GM18951 (cell line): ENCODE measurements at regions not wholly inside any gene's neighbourhood (a gene's known extent, or its start where the extent isn't known, plus 50 kb on each side); places are given as distances from the start of the nearest gene placed in this dataset.
"Not testable (repeated sequence)": the region's sequence is repeated elsewhere in the genome, so short reads cannot be mapped to it uniquely, and the experiment has no call there.

Experiments
- POLR2A ChIP-seq: IDR thresholded peaks from 4 replicates; pipeline ENCODE4 v1.6.1; 2011; ENCODE audit warnings: mild to moderate bottlenecking; ENCODE audit not compliant: insufficient read length, insufficient read depth; ENCODE audit errors: extremely low read depth
- in situ Hi-C: fragments of 300-500 bp; cut with MboI; formaldehyde crosslinking; loops from one replicate; pipeline ENCODE4 v1.12.0; 2022; ENCODE audit warnings: low sequenced_read_pairs, mixed read lengths, inconsistent platforms; ENCODE audit not compliant: unreplicated experiment

DNA sequence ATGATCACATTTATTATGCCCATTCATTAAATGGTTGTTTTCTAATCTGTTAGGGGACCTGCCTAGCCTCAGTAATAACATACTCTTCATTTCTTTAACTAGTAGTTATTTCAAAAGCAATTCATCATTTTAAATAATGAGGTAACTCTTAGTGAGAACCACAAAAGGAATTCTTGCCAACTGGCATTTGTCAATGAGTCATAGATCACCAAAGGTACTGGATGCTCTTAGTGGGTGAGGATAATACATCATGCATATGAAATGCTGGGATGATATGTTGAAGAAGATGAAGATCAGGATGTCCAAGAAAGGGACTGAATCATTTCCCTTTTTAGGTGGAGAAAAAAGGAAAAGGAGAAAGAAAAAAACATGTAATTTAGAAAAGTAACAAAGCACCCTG, 826.2 kb upstream of the DDX18 start:
- no peak for TF ChIP-seq POLR2A
- in situ Hi-C loops: no loop called here

DNA sequence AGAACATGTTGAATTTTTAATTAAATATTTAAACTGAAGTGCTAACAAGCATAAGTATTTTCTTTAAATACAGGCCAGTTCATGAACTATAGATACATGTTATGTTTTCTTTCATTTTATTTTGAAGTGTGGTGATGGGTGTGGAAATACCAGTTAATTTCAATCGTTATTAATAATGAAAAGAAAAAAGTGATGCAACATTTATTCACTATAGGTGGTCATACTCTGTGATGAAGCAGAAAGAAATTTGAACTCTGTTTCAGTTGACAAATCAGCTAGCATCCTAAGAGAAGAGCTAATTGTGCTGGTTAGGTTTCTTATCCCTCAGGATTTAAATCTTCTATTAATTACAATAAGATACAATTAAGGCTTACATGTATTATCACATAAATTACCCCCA, 795.1 kb upstream of the DDX18 start:
- TF ChIP-seq POLR2A: no peak
- in situ Hi-C loops: no loop called here

DNA sequence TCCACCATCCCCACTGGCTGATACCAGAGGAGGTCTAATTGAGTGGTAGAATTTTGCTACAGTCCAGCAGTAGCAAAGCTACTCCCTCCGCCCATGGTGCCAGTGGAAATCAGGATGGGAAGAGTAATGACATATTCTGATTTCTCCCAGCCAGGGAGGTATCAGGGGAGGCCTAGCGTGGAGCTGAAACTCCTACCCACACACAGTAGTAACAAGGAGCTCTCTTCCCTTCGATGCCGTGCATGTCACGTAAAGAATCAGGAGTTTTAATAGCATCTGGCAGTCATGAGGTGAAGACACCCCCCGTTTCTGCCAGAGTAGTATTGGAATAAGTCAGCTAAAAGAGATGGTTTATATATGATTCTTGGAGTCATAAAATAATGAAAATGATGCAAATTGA, 786.8 kb upstream of the DDX18 start:
- in situ Hi-C loops: no loop called here
- no peak for TF ChIP-seq POLR2A

DNA sequence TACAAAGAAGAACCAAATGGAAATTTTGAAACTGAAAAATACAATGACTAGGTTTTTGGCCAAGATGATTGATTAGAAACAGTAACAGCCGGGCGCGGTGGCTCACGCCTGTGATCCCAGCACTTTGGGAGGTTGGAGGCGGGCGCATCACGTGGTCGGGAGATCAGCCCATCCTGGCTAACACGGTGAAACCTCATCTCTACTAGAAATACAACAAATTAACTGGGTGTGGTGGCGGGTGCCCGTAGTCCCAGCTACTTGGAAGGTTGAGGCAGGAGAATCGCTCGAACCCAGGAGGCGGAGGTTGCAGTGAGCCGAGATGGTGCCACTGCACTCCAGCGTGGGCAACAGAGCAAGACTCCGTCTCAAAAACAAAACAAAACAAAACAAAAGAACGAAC, 785.8 kb upstream of the DDX18 start:
- in situ Hi-C loops: not testable (repeated sequence)

DNA sequence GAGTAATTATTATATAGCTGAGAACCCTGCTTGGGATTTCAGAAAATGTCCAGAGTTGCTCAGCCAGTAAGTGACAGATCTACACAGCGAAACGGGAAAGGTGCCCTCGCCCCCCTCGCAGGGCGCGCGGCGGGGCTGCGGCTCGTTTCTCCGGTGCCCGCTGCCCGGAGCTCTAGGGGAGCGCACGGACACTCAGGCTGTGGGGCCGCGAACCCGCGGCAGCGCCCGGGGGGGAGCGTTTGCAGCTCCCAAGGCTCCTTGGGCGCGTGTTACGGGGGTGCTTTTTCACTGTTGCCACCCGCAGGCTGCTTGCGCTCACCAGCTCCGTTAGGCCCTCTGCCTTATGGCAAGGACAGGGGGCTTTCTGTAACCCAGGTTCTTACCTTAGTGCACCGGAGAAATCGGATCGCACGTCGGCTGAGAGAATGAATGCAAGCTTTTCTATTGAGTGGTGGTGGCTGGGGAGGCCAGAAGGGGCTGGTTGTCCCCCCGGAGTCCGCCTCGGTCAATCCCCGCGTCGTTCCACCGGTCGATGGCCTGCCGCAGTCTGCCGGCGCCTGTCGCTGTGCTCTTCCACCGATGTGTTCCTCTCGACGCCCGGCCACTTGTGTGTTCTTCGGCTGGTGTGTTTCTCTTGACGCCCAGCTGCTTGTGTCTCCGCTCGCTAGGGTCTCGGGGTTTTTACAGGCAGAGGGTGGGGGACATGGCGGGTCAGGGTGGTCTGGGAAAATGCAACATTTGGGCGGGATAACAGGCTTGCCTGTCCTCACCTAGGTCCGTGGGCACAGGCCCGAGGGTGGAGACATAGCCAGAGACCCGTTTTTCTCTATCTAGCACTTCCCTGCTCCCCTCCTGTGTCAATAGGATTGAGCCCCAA, 758.8 kb upstream of the DDX18 start:
- in situ Hi-C loops: no loop called here

DNA sequence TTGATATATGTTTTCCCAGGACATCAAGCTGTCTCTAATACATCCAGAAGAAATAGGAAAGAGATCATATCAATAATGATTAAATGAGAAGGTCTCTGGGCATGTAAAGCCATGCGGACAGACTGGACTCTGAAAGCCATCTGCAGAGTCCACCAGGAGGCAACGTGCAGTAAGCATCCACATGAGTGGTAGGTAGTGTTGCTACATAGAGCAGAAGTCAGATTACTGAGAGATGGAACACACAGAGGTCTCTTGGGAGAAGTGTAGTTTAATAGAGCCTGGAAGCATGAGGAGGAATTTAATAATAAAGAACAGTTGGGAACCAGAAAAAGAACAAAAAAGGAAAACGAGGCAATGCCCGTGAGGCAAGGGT, 758.1 kb upstream of the DDX18 start:
- in situ Hi-C loops: no loop called here
- TF ChIP-seq POLR2A: no peak

More for the DNA sequence above, 758.8 kb upstream of the DDX18 start:
- no peak for TF ChIP-seq POLR2A

DNA sequence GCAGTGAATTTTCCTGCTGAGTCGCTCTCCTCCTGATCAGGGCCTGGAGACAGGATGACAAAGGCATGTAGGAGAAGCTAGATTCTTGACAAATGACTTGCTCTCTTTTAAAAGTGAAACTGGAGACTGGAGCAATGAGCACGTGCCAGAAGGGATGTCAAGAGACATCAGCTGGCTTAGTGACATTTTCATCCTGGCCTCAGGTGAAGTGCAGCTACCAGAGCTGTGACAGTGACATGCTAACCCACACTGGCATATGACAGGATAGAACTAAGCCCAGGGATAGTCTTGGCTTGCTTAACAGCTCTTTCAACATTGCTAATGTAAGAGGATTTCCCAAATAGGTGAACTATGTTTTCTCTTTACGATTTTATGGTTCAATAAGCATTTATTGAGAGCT, 757.5 kb upstream of the DDX18 start:
- TF ChIP-seq POLR2A: no peak
- in situ Hi-C loops: no loop called here

DNA sequence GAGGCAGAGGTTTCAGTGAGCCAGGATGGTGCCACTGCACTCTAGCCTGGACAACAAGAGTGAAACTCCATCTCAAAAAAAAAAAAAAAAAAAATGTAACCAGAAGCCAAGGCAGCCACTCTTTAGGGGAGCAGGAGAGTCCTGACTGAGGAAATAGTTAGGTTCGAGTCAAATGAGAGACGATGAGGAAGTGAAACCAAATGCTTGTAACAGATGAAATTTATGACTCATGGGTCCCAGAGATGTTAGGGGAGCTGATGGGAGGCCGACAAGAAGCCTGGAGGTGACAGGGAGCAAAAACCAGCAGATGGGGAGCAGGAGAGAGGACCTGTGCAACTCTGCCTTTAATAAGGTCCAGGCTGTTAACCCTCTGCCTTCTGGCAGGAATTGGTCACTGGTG, 756.1 kb upstream of the DDX18 start:
- no peak for TF ChIP-seq POLR2A
- in situ Hi-C loops: no loop called here

DNA sequence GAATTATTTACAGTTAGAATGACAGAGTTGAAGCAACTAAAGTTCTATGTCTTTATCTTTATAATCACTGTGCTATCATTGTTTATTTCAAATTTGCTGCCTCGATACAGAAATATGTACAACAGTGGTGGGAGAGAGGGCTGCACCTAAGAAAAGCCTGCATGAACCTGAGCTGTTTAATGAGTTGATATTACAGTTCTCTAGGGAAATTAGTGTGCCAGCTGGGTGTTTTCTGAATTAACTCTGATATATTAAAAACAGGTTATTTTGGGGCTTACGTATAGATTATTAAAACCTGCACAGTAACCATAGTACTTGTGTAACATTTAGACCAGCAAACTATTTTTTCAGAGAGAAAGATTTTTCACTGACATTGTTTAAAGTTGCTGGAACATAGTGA, 750.5 kb upstream of the DDX18 start:
- TF ChIP-seq POLR2A: no peak
- in situ Hi-C loops: no loop called here

DNA sequence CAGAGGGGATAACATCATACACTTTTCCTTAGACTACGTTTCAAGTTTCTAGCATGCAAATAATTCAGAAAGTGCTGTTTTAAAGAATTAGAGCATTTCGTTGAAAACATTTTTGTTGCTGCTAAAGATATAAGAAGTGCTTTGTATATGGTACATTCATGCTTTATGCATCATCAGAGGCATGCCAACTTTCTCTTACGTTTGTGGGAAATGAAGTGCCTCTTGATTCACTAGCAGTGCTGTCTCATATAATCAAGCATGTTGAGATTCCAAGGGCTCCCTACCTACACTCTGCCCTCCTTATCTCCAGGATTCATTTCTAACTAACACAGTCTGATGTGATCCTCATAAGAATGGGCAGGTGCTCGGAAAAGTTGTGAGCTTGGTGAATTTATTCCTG, 748.6 kb upstream of the DDX18 start:
- in situ Hi-C loops: no loop called here
- TF ChIP-seq POLR2A: no peak

DNA sequence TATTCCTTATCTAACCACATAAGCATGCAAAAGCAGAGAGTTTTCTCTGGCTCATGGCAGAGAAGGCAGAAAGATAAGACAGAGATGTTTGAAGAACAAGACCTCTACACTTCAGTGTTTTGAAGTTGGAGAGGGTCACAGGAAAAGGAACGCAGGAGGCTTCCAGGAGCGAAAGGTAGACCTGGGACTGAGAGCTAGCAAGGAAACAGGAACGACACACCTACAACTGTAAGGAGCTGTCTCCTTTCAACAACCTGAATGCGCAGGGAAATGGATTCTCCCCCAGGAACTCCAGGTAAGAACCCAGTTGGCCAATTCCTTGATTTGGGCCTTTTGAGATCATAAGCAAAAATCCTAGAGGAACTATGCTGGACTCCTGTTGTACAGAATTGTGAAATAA, 746.6 kb upstream of the DDX18 start:
- no peak for TF ChIP-seq POLR2A
- in situ Hi-C loops: no loop called here

DNA sequence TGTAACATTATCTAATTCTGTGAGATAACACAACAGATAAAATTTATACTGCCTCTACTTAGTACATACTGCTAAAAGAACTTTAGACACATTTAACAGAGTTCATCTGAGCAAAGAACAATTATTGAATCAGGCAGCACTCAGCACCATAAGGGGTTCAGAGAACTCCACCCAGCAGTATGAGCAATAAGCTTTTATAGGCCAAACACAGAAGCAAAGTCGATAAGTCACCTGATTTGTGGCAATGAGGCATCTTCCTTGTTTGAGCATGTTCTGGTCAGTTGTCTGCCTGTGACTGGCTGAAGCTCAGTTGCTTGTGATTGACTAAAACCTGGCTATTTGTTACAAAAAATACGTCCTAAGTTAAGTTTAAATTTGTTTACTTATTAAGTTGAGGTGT, 746.1 kb upstream of the DDX18 start:
- TF ChIP-seq POLR2A: no peak
- in situ Hi-C loops: no loop called here

DNA sequence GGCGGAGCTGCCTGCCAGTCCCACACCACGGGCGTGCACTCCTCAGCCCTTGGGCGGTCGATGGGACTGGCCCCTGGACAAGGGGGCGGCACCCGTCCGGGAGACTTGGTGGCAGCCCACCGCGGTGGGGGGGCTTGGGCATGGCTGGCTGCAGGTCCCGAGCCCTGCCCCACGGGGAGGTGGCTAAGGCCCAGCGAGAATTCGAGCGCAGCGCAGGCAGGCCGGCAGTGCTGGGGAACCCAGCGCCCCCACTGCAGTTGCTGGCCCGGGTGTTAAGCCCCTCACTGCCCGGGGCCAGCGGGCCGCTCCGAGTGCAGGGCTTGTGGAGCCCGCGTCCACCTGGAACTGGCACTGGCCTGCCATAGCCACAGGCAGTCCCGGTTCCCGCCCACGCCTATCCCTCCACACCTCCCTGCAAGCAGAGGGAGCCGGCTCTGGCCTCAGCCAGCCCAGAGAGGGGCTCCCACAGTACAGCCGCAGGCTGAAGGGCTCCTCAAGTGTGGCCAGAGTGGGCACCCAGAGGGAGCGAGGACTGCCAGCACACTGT, 742.9 kb upstream of the DDX18 start:
- no peak for TF ChIP-seq POLR2A
- in situ Hi-C loops: no loop called here

DNA sequence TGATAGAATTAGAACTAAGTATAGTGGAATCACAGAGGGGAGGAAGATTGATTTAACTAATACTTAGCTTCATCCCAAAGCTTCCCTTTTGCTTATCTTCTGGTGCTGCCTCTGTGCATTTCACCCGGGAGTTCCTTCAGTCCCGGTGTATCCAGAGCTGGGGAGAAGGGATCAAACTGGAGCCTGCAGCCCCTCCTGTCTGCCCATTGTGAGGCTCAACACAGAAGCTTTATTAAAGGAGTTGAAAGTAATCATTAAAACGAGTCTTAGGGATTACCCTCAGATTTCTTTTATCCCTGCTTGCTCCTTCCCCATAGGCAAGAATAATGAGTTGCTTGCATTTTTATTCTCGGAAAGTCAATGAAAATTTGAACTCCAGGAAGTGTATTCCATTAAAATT, 739.7 kb upstream of the DDX18 start:
- no peak for TF ChIP-seq POLR2A
- in situ Hi-C loops: no loop called here
